ENCODE measurements at regions not wholly inside any gene's neighbourhood (a gene's known extent, or its start where the extent isn't known, plus 50 kb on each side); places are given as distances from the start of the nearest gene placed in this dataset.

DNA sequence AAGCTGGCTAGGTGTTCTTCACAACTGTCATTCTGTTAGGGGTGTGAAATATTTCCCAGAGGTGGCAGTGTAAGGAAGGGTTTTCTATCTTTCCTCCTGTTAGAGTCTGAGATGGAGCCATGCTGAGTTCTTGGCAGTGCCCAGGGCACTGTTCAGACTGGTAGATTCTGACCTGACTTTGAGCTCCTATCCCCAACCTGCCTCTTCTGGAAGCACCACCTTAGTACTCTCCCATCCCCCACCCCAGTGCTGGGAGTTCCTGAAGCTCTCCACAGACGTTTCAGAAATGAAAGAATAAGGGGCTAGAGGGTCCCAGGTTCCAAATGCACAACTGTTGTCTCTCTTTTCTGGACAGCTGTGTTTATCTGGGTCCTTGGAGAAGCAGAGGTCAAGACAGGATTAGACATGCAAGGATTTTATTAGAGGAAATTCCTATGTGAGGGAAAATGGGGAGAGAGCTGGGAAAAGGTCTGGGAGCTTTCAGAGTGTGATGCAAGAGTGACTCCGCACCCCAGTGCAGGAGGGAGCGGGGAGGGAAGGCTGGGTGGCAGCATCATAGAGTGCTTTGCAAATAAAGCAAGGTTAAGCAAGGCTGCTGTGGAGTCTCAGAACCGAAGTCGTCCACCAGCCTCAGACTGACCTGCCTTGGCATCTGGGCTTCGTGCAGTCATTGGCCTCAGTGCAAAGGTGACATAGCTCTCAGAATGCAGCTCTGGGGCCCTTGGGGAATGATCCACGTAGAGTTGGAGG, 75.5 kb downstream of the SLC4A3 start:
- H3K9me2 ChIP-seq (replicated peaks; ENCODE audit: low read length) = no peaks in the 10 kb centered on the region
- no peaks in the 10 kb centered on the region for H3K27me3 ChIP-seq (ENCODE audit: low read length)
- H3K4me3 ChIP-seq (ENCODE audit: low read length) = no peak overlapping the region
- no peak overlapping the region for H3K4me2 ChIP-seq (ENCODE audit: low read length)
- intact Hi-C loops (cut with micrococcal nuclease) = no loop called here
- H3K27ac ChIP-seq (ENCODE audit: low read length) = no peak overlapping the region
- no peaks in the 10 kb centered on the region for H3K9me3 ChIP-seq (ENCODE audit: low read length)
- no peaks in the 10 kb centered on the region for H4K20me1 ChIP-seq (ENCODE audit: low read length)
- no TSS peak for BruUV-seq (replicated peaks)
- ChIA-PET CTCF (no interaction called here), POLR2A (ENCODE audit: unreplicated experiment) (no interaction called here)
- TF ChIP-seq EZH2phosphoT487 (IDR thresholded peaks at IDR 0.05; ENCODE audit: borderline replicate concordance, low read length) = no peak
- TF ChIP-seq, protein P1, sequence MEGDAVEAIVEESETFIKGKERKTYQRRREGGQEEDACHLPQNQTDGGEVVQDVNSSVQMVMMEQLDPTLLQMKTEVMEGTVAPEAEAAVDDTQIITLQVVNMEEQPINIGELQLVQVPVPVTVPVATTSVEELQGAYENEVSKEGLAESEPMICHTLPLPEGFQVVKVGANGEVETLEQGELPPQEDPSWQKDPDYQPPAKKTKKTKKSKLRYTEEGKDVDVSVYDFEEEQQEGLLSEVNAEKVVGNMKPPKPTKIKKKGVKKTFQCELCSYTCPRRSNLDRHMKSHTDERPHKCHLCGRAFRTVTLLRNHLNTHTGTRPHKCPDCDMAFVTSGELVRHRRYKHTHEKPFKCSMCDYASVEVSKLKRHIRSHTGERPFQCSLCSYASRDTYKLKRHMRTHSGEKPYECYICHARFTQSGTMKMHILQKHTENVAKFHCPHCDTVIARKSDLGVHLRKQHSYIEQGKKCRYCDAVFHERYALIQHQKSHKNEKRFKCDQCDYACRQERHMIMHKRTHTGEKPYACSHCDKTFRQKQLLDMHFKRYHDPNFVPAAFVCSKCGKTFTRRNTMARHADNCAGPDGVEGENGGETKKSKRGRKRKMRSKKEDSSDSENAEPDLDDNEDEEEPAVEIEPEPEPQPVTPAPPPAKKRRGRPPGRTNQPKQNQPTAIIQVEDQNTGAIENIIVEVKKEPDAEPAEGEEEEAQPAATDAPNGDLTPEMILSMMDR (conservative IDR thresholded peaks at IDR 0.05; ENCODE audit: low read depth, low read length) = no peak
- TF ChIP-seq EZH2 (IDR thresholded peaks at IDR 0.05; ENCODE audit: low read length, unreplicated experiment) = no peak
- no peaks in the 10 kb centered on the region for H3F3A ChIP-seq (ENCODE audit: low read length, unreplicated experiment)
- no peak overlapping the region for H2AFZ ChIP-seq (ENCODE audit: low read length)
- H3K4me1 ChIP-seq (ENCODE audit: insufficient read depth, low read length) = peaks cover 16% of the 10 kb centered on the region
- DNase-seq = no peak
- no peak overlapping the region for H3K9ac ChIP-seq (ENCODE audit: low read length)
- H3K36me3 ChIP-seq (ENCODE audit: low read depth, low read length) = no peaks in the 10 kb centered on the region
- no peaks in the 10 kb centered on the region for H3K79me2 ChIP-seq (ENCODE audit: low read length)
- no peak for ATAC-seq

DNA sequence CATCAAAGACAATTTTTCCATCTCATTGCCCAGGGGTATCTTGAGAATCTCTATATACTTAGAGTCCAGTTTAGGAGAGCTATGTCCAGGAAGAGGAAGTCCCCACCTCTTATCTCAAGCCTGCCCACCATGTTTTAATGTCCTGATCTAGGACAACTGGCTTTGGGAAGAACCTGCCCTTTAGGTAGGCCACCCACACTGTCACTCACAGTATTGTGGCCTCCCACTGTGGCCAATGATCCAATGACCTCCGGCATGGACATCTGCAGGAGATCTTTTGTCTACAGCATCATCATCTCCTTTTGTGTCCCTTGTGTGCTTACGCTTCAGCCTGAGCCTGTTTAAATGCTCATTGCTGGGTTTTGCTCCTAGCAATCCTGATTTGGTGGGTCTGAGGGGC, 77.4 kb downstream of the SLC4A3 start:
- intact Hi-C loops (cut with micrococcal nuclease) = no loop called here
- Histone ChIP-seq H3K27ac (ENCODE audit: low read length) (no peak overlapping the region), H3K9me2 (replicated peaks; ENCODE audit: low read length) (no peaks in the 10 kb centered on the region), H3K4me2 (ENCODE audit: low read length) (no peak overlapping the region), H2AFZ (ENCODE audit: low read length) (no peak overlapping the region), H3K27me3 (ENCODE audit: low read length) (no peaks in the 10 kb centered on the region), H3K79me2 (ENCODE audit: low read length) (no peaks in the 10 kb centered on the region), H3K9me3 (ENCODE audit: low read length) (no peaks in the 10 kb centered on the region), H4K20me1 (ENCODE audit: low read length) (no peaks in the 10 kb centered on the region), H3K4me1 (ENCODE audit: insufficient read depth, low read length) (no peaks in the 10 kb centered on the region), H3K4me3 (ENCODE audit: low read length) (no peak overlapping the region), H3K36me3 (ENCODE audit: low read depth, low read length) (no peaks in the 10 kb centered on the region), H3F3A (ENCODE audit: low read length, unreplicated experiment) (no peaks in the 10 kb centered on the region), H3K9ac (ENCODE audit: low read length) (no peak overlapping the region)
- ChIA-PET POLR2A (ENCODE audit: unreplicated experiment) (no interaction called here), CTCF (no interaction called here)
- DNase-seq (no peak), ATAC-seq (no peak)
- BruUV-seq (replicated peaks) = no TSS peak
- TF ChIP-seq, protein P1 (conservative IDR thresholded peaks at IDR 0.05; ENCODE audit: low read depth, low read length) = no peak

DNA sequence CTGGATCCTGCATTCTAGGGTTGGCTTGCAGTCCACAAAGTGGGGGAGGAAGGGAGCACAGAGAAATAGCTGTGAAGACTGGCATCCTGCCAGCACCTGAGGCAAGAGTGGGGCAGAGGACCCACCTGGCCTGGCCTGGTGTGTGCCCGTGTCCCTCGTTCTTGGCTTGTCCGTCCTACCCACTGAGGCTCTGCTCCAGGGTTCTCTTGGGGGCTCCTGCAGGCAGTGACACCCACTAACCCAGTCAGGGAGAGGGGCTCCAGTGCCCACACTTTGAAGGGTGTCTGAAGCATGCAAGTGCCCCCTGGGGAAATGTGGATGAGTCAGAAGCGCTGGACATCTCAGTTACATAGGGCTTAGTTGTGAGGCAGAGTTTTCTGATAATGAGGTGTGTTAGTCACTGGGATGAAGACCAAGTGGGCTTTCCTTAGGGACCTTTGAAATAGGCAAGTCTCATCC, 79.4 kb downstream of the SLC4A3 start:
- H3K27me3 ChIP-seq (ENCODE audit: low read length) = no peaks in the 10 kb centered on the region
- H3K79me2 ChIP-seq (ENCODE audit: low read length) = no peaks in the 10 kb centered on the region
- ChIA-PET POLR2A (ENCODE audit: unreplicated experiment) (no interaction called here), CTCF (no interaction called here)
- no peaks in the 10 kb centered on the region for H3K36me3 ChIP-seq (ENCODE audit: low read depth, low read length)
- H3K4me3 ChIP-seq (ENCODE audit: low read length) = no peak overlapping the region
- no peaks in the 10 kb centered on the region for H3K9me2 ChIP-seq (replicated peaks; ENCODE audit: low read length)
- no peaks in the 10 kb centered on the region for H3F3A ChIP-seq (ENCODE audit: low read length, unreplicated experiment)
- ATAC-seq (peak; percentile 57; the same call in 1 of the 2 replicates), DNase-seq (peak; percentile 48)
- no peak overlapping the region for H3K9ac ChIP-seq (ENCODE audit: low read length)
- H2AFZ ChIP-seq (ENCODE audit: low read length) = no peak overlapping the region
- no peak overlapping the region for H3K4me2 ChIP-seq (ENCODE audit: low read length)
- BruUV-seq (replicated peaks) = no TSS peak
- no peaks in the 10 kb centered on the region for H3K4me1 ChIP-seq (ENCODE audit: insufficient read depth, low read length)
- H3K9me3 ChIP-seq (ENCODE audit: low read length) = no peaks in the 10 kb centered on the region
- H3K27ac ChIP-seq (ENCODE audit: low read length) = no peak overlapping the region
- intact Hi-C loops (cut with micrococcal nuclease) = no loop called here
- no peaks in the 10 kb centered on the region for H4K20me1 ChIP-seq (ENCODE audit: low read length)
- TF ChIP-seq EZH2phosphoT487 (IDR thresholded peaks at IDR 0.05; ENCODE audit: borderline replicate concordance, low read length) = no peak
- TF ChIP-seq EZH2 (IDR thresholded peaks at IDR 0.05; ENCODE audit: low read length, unreplicated experiment) = no peak
- TF ChIP-seq, protein P1 (conservative IDR thresholded peaks at IDR 0.05; ENCODE audit: low read depth, low read length) = no peak
